Glomerular endothelial cell (primary cell): ENCODE measurements at regions not wholly inside any gene's neighbourhood (a gene's known extent, or its start where the extent isn't known, plus 50 kb on each side); places are given as distances from the start of the nearest gene placed in this dataset.

Experiments
- DNase-seq: peaks from one replicate; pipeline ENCODE4 v3.0.0-alpha.2; 2011; ENCODE audit warnings: low read depth, low spot score; ENCODE audit errors: extremely low read depth

GRCh38 chr11:31912808-31913207 lies 101.7 kb upstream of the PAX6 start:
- DNase-seq = no peak

- no peak for DNase-seq
These were observed 99.9 kb upstream of the PAX6 start for GRCh38 chr11:31910950-31911576.

GRCh38 chr11:31903225-31904074 lies 92.3 kb upstream of the PAX6 start:
- no peak for DNase-seq

- DNase-seq = no peak
These were observed 91.6 kb upstream of the PAX6 start for GRCh38 chr11:31902706-31903105.

- DNase-seq = no peak
These were observed 84.8 kb upstream of the PAX6 start for GRCh38 chr11:31895926-31896325.

- DNase-seq = no peak
These were observed 76.1 kb upstream of the PAX6 start for GRCh38 chr11:31887180-31887579.

GRCh38 chr11:31884080-31884479 lies 73.0 kb upstream of the PAX6 start:
- DNase-seq = no peak

GRCh38 chr11:31883435-31883834 lies 72.3 kb upstream of the PAX6 start:
- no peak for DNase-seq

- DNase-seq = no peak
These were observed 71.8 kb upstream of the PAX6 start for GRCh38 chr11:31882951-31883392.

GRCh38 chr11:31881825-31882224 lies 70.7 kb upstream of the PAX6 start:
- no peak for DNase-seq

- DNase-seq = no peak
These were observed 68.6 kb upstream of the PAX6 start for GRCh38 chr11:31879681-31880080.

GRCh38 chr11:31877863-31878262 lies 66.7 kb upstream of the PAX6 start:
- DNase-seq = no peak

- DNase-seq = no peak
These were observed 66.0 kb upstream of the PAX6 start for GRCh38 chr11:31877083-31877482.

- no peak for DNase-seq
These were observed 64.9 kb upstream of the PAX6 start for GRCh38 chr11:31875866-31876560.

GRCh38 chr11:31874631-31875191 lies 63.6 kb upstream of the PAX6 start:
- no peak for DNase-seq

- no peak for DNase-seq
These were observed 62.0 kb upstream of the PAX6 start for GRCh38 chr11:31873124-31873523.

GRCh38 chr11:31872076-31872443 lies 60.9 kb upstream of the PAX6 start:
- DNase-seq = no peak

- DNase-seq = no peak
These were observed 60.4 kb upstream of the PAX6 start for GRCh38 chr11:31871310-31872075.

- DNase-seq = peak; percentile 12
These were observed 59.6 kb upstream of the PAX6 start for GRCh38 chr11:31870609-31871309.

GRCh38 chr11:31869986-31870385 lies 58.9 kb upstream of the PAX6 start:
- no peak for DNase-seq
